Hypothalamus (tissue), 51 donors: ENCODE measurements at regions not wholly inside any gene's neighbourhood (a gene's known extent, or its start where the extent isn't known, plus 50 kb on each side); places are given as distances from the start of the nearest gene placed in this dataset.

Source experiments
- DNase-seq, 51 donors: peaks; one replicate each; lab custom pipeline; 2025; lab: John Stamatoyannopoulos, UW

GRCh38 chr4:34516524-34516923, 1727.8 kb downstream of the ARAP2 start:
- DNase-seq = no peak

DNA sequence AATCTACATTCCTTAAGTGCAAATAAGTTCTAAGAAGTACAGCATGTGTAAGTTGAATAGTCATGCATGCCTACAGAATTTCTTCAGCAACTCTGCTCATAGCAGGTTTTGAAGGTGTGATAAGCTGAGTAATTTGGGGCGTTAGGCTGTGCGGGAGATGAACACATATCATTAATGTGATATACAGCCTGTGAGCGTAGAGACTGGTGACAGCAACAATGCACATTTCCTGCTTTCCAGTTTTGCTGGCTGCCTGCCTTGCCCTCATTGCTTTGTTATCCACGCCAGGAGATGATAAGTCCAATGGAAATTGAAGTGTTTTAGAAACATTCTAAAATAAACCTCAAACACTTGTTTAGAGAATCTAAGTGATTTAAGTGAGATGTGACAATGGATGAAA, 1709.4 kb downstream of the ARAP2 start:
- DNase-seq = no peak

- DNase-seq = no peak
These were observed 1678.2 kb downstream of the ARAP2 start for GRCh38 chr4:34566091-34566490.

DNA sequence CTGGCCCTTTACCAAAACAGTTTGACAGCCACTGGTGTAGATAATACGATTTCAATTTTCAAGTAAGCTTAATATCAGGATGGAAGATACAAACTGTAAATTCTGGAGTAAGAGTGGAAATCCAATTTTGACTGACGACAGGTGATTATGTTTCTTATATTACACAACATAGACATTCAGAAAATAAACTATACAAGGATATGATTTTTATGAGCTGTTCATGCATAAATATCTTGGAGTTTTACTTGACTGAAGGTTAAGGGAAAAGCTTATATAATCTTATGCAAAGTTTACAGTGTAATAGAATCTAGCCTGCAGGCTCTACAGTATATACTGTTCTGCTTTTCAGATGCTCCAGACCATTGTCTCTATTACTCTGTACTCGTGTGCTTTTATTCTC, 1672.3 kb downstream of the ARAP2 start:
- no peak for DNase-seq

DNA sequence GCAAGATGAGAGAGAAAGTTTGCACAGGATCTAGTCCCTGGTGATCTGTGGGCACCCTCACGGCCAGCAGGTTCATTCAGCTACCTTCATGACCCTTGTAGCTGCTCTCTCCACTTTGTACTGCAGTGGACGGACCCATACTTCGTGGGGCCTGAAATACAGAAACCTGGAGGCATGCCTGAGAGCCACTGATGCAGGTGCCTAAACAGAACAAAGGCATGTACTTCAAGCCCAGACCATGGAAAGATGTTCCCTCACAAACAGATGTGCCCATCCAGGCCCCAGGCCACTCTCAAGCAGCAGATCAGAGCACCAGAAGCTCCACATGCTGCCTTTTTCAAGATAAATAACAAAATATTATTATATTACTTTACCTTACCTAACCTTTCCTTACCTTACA, 1629.0 kb downstream of the ARAP2 start:
- no peak for DNase-seq

GRCh38 chr4:34619531-34620162, 1624.7 kb downstream of the ARAP2 start:
- no peak for DNase-seq

DNA sequence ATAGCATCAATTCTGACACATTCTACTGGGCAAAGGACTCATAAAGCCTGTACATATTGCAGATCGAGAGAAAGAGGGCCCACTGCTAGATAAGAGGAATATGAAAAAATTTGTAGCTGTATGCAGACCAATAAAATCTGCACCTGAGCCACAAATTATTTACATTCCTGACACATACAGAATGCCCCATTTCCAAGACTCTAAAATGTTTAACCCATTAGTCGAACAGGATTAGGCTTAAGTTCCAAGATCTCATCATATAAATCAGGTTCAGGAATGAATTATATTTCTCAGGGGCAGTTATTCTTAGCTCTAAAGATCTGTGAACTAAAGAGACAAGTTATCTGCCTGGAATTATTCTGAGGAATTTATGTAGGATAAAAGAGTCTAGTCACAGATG, 1615.8 kb downstream of the ARAP2 start:
- no peak for DNase-seq

GRCh38 chr4:34629451-34629850, 1614.9 kb downstream of the ARAP2 start:
- DNase-seq = no peak

DNA sequence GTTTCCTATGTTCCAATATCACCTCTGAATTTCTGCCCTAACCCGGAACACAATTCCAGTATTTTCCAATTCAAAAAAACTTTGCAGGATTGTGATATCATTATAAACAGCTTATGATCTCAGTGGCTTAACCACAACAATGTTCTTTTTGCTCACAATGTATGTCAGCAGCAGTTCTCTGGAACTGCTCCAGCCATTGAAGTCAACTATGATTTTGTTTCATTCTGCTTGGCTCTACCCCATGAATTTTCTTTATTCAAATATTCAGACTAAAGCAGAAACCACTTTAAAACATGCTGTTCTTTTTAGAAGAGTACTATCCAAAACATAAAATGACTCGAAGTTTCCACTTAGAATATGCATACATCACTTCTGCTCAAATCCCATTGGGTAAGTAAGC, 1611.1 kb downstream of the ARAP2 start:
- DNase-seq = no peak

DNA sequence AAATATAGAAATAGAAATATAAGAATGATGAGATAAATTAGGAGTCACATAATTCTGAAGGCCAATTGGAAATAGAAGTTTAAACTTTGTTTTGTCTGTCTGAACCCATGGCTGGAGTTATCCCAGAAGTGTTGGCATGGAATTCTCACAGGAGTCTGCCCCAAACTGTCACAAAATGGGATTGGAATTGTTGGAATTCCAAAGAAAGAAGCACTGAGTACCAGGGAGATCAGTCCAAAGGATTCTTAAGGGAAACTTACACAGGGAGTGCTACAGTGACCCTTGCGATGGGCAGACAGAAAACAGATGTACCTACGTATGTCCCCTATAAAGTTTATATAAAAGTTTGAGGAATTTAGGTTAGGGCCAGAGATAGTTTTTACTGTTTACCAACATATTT, 1607.7 kb downstream of the ARAP2 start:
- DNase-seq = no peak

GRCh38 chr4:34643476-34643875, 1600.8 kb downstream of the ARAP2 start:
- no peak for DNase-seq

- no peak for DNase-seq
These were observed 1599.7 kb downstream of the ARAP2 start for GRCh38 chr4:34644579-34645115.

GRCh38 chr4:34649716-34650115, 1594.6 kb downstream of the ARAP2 start:
- DNase-seq = no peak

DNA sequence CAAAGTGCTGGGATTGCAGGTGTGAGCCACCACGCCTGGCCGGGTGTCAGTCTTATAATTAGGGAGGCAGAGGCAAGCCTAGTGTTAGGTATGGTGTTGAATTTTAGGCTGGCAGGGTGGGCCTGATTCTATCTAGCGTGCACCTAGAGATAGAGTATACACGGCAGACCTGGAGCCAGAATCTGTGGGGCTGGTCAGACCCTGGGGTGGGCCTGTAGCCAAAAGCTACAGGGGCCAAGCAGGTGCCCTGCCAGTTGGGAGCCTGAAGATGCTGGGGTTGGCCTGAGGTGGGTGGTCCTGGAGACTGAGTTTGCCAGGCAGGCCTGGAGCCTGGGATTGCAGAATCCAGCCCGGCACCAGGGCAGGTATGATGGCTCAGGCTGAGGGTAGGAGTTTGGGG, 1580.3 kb downstream of the ARAP2 start:
- DNase-seq = no peak

GRCh38 chr4:34676400-34676799, 1567.9 kb downstream of the ARAP2 start:
- DNase-seq = no peak

- no peak for DNase-seq
These were observed 1565.9 kb downstream of the ARAP2 start for GRCh38 chr4:34678431-34678830.

GRCh38 chr4:34679228-34679627, 1565.1 kb downstream of the ARAP2 start:
- DNase-seq = no peak

- no peak for DNase-seq
These were observed 1534.8 kb downstream of the ARAP2 start for GRCh38 chr4:34709564-34709963.

GRCh38 chr4:34718576-34719245, 1525.6 kb downstream of the ARAP2 start:
- no peak for DNase-seq

DNA sequence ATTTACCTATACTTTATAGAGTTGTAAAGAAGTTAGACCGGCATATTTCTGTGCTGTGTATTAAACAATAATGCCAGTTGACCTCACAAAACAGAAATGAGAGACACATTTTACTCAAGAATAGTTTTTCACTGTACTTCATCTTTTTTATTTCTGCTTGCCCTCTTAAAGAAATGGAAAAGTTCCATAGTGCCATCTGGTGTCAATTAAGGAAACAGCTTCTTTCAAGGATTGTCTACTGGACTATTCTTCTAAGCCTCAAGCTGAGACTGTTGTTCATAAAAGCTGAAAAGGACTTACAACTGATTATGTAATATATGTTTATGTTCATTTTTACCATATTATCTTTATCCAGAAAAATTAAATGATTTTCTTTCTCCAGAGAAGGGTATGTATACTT, 1523.7 kb downstream of the ARAP2 start:
- no peak for DNase-seq

- no peak for DNase-seq
These were observed 1522.5 kb downstream of the ARAP2 start for GRCh38 chr4:34721835-34722234.

DNA sequence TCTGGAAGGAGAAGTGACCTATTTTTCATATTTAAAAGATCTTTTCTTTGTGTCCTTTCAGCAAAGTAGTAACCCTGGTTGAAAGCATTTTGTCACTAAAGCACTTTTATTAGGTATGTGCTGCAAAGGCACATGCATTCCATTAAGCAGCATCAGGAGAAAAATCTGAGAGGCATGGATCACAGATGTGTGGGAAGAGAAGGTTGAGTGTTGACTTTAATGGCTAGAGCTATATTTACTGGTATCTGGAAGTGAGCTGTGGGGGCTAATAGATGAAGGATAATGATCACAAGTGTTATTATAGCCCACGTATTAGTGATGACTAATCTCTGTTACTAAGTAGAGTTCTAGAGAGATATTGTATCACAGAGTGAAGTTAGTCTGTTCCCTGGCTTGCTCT, 1520.7 kb downstream of the ARAP2 start:
- DNase-seq = peak in 1 of 51 donors; percentile 9

DNA sequence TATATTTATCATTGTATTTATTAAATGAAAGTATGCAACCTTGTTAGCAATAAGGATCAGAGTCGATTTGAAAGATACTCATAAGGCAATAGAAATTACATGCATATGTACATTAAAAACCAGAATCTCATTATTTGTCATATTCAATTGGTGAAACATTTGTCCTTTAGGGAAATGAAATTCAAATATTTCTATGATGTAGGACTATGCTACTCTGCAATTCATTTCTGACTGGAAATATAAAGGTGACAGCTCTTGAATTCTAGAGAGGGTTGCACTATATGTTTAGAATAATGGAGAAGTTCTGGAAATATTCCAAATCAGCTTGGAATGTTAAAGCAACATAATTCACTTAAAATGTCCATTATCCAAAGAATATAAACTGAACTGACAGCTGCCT, 1519.8 kb downstream of the ARAP2 start:
- DNase-seq = no peak
